ENCODE measurements at regions not wholly inside any gene's neighbourhood (a gene's known extent, or its start where the extent isn't known, plus 50 kb on each side); places are given as distances from the start of the nearest gene placed in this dataset.

DNA sequence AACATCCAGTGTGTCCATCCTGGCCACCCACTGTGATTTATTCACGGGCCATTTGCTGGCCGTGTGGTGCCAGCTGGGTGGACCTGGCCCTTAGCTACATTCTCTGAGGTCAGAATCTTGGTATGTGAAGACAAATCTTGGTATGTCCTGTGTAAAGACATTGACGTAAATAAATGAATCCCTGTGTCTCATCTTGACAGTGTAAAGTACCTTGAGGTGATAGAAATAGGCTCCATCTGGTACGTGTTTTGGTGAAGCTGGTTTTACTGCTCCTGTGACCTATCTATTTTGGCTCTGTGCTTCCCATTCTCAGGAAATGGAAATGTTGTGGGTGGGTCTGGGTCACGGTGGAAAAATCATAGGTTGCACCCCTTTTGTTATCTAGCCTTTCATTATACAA, 245.4 kb upstream of the ANKH start:
- no peak for TF ChIP-seq EZH2 (IDR thresholded peaks at IDR 0.05; ENCODE audit: insufficient read depth, low read length)
- TF ChIP-seq, protein P1, sequence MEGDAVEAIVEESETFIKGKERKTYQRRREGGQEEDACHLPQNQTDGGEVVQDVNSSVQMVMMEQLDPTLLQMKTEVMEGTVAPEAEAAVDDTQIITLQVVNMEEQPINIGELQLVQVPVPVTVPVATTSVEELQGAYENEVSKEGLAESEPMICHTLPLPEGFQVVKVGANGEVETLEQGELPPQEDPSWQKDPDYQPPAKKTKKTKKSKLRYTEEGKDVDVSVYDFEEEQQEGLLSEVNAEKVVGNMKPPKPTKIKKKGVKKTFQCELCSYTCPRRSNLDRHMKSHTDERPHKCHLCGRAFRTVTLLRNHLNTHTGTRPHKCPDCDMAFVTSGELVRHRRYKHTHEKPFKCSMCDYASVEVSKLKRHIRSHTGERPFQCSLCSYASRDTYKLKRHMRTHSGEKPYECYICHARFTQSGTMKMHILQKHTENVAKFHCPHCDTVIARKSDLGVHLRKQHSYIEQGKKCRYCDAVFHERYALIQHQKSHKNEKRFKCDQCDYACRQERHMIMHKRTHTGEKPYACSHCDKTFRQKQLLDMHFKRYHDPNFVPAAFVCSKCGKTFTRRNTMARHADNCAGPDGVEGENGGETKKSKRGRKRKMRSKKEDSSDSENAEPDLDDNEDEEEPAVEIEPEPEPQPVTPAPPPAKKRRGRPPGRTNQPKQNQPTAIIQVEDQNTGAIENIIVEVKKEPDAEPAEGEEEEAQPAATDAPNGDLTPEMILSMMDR (IDR thresholded peaks at IDR 0.05; ENCODE audit: insufficient read depth, low read depth, low read length) = no peak

All from astrocyte (in vitro differentiated cells and primary cell).